ELR (cell line): ENCODE measurements at regions not wholly inside any gene's neighbourhood (a gene's known extent, or its start where the extent isn't known, plus 50 kb on each side); places are given as distances from the start of the nearest gene placed in this dataset.

Experiments
- DNase-seq: peaks from one replicate; pipeline ENCODE4 v3.0.0-alpha.2; 2015; ENCODE audit warnings: low read depth

DNA sequence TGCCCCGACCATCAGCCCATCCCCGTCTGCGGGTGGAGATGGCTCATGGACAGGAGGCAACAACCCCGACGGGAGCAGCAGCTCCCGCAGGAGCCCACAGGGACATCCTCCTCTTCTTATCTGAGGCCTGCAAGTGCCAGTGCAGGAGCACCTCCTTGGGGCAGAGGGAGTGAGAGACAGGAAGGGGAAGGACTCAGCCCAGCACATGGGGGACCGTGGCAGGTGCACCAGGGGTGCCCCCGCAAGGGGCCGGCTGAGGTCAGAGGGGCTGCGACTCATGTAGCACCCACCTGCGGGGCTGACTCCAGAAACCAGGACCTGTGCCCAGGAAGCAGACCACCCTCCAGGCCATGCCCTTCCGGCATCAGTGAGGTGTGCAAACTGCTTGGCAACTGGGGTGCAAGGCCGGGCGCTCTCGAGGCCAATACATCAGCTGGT, 259.8 kb upstream of the ADAMTS16 start:
- no peak for DNase-seq

DNA sequence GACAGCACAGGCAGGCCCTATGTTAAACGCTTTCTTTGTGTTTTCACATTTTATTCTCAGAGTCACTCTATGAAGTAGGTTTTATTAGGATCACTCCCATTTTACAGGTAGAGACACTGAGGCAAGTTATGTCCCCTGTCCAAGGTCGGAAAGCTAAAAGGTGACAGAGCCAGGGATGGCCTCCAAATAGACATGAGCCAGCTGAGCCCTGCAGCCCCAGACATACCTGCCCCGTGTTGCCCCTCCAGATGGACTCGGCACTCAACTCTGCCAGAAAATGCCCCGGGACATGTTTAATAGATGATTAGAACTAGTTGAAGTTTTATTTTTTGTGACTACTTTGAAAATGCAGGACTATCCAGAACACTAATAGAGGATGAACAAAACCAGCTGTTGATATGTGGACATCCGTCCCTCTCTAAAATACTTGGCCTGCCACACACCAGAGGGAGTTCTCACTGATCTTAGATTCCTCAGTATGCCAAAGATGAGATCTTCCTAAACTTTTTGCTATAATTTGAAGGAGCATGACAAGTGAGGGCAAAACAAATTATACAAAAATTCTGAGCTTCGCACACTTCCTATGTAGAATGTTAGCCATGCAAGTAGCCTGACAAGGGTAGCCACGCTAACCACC, 258.6 kb upstream of the ADAMTS16 start:
- DNase-seq, result no peak

DNA sequence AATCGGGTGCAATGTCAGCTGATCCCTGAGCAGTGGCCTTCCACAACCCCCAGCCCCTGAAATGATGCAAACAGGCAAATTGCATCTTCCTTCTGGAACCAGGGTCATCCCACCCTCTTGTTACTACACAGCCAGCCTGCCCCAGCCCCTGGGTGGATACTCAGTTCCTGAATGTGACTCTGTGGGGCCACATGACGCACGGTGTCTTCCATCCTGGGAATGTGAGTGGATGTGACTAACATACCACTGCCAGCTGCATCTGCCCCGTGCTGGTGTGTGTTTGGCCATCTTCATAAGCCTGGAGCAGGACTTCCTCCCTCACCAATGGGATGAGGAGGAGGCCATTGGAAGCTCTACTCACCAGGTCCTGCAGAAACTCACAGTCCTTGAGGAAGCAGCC, 257.9 kb upstream of the ADAMTS16 start:
- DNase-seq, result no peak

DNA sequence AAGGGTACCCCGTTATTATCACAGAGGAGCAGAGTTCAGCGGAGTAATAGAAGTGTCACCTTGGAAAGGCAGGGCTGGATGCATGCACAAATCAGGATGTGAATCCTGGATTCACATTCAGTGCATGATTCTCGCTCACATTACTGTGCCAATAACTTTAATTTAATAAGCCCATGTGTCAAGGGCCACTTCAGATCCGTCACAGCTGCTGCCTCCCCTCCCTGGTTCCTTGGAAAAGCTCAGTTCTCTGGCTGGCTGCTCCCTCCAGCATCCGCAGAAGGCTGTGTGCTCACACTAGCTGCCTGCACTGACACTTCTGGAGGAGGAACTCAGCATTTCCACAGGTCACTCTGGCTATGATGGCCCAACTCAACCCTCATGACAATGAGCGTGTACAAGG, 256.8 kb upstream of the ADAMTS16 start:
- DNase-seq, result no peak

DNA sequence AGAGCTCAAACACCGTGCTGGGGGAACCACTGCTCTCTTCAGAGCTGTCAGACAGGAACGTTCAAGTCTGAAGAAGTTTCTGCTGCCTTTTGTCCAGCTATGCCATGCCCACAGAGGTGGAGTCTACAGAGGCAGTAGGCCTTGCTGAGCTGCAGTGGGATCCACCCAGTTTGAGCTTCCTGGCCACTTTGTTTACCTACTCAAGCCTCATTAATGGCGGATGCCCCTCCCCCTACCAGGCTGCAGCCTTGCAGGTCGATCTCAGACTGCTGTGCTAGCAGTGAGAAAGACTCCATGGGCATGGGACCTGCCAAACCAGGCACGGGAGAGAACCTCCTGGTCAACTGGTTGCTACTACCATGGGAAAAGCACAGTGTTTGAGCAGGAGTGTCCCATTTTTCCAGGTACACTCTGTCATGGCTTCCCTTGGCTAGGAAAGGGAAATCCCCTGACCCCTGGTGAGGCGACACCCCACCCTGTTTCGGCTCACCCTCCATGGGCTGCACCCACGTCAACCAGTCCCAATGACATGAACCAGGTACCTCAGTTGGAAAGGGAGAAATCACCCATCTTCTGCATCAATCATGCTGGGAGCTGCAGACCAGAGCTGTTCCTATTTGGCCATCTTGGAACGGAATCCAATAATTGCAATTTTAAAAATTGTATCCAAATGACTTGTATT, 246.9 kb upstream of the ADAMTS16 start:
- no peak for DNase-seq

DNA sequence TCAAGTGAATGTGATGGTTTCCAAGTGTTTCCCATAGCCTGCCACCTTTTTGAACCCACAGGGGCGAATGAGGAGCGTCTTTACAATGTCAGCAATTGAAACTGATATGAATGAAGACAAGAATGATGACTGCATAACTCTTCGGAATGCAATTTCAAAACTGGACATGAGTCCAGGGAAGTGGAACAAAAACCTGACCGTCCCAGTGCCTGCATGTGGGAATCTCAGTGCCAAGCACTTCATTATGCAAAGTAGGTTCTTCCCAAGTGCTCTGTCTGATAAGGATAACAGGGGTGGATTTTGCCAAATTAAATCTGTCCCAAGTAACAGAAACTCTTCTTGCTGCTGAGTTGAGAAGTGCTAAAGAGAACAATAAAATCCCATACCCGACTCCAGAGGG, 243.8 kb upstream of the ADAMTS16 start:
- no peak for DNase-seq

DNA sequence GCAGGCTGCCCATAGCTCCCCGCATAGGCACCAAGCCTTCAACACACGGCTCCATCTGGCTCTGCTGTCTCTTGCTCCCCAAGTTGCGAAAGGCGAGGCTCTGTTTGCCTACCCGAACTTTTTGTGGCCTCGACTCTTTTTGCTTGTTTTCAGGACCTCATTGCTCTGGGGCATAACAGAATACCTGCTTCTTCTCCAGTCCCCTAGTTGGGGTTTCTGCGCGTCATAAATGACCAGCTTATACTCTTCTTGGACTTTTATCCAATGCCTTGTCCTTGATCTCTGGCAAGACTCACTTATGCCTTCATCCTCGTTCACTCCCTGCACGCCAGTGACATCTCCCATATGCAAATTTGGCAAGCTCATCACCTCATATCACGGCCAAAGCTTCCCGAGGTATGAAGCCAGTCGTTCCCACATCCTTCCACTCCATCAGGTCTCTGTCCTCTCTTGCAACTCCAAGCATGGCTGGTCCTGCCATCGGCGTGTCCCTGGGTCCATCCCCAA, 238.8 kb upstream of the ADAMTS16 start:
- no peak for DNase-seq

DNA sequence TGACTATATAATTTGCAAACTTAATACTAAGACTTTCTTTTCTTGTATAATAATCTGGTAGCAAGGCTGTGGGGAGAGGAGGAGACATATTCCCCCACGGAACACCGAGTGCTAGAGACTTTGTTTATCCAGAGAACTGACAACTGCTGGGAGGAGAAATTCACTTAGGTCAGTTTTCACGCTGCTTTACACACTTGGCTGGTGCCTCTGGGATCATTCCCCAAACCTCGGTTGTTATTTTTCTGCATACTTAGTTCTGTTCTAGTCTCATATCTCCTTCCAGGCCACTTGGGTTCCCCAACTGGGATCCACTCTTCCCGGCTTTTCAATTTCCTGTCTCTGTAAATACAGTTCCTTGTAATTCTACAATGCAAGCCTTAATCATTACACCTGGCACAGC, 238.2 kb upstream of the ADAMTS16 start:
- DNase-seq, result no peak

DNA sequence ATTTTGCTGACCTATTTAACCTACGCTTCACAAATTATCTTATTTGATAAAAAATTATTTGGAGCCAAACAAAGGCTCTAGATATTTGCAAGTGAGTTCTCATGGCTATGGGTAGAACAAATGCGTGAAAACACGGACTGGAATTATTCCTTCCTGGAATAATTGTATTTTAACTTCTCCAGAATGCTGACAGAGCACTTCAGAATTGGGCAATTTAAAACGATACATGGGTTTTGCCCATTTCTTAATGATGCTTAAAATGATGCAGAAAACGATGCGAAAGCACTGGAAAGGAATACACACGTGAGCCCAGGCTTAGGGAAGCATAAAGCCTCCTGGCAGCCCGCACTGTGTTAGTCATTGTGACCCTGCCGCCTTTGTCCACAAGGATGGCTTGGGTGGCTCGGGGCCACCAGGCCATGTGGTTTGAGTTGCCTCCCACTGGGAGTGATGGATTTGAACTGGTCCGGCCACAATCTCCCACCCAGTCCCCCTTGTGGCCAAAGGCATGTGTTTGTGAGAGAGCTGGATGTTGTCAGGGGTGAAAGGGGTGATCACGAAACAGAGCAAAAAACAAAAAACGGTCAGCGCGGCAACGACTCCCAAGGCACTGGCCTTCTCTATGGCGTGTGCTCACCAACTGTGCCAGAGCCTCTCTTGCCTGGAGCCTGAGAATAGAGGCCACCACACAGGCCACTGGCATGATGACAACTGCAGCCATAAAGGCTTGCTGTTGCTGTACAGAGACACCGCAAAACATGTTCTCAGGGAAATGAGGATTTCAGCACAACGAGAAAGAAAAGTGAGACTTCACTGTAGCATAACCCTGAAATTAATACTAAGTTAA, 234.2 kb upstream of the ADAMTS16 start:
- DNase-seq, result no peak

DNA sequence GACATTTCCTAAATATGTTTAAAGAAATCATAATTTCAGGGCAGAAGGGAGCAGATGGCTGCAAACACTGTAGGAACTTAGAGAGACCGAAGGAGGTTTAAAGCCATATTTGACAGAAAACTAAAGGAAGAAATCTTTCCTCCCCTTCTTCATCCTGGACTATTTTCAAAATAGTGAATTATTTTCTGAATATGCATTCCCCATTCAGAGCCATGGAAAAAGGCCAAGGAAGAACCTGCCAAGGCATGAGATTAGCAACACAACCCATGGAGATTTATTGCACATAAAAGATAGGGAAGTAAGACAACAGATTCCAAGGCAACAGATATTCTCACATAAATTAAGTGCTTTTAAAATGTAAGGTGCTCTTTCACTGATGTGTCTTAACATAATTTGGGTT, 233.3 kb upstream of the ADAMTS16 start:
- DNase-seq, result no peak

DNA sequence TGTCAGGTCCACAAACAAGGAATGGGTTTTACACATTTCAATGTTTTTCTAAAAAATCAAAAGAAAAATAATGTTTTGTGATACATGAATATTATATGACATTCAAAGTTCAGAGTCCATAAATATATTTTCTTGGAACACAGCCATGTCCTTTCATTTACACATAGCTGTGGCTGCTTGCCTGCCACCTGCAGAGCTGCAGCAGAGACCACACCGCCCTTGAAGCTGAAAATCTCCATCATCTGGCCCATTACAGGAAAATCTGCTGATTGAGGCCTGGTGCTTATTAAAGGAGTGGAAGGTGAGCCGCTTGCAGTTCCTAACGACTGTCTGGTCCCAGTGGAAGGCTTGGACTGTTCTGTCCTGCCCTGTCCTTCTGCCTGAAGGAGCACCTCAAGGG, 232.6 kb upstream of the ADAMTS16 start:
- no peak for DNase-seq

DNA sequence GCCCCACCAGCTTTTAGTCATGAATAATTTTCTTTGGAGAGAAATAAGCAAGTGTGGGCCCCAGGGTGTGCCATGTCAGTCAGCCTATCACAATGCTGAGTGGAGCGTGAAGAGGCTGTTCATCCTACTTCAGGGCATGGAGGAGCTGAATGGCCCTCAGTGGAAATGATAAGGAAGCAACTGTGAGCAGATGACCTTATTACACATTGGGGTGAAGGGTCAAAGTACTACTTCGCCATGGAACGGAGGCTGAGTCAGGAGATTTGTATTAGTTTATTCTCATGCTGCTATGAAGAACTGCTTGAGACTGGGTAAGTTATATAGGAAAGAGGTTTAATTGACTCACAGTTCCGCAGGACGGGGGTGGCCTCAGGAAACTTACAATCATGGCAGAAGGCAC, 231.0 kb upstream of the ADAMTS16 start:
- no peak for DNase-seq

DNA sequence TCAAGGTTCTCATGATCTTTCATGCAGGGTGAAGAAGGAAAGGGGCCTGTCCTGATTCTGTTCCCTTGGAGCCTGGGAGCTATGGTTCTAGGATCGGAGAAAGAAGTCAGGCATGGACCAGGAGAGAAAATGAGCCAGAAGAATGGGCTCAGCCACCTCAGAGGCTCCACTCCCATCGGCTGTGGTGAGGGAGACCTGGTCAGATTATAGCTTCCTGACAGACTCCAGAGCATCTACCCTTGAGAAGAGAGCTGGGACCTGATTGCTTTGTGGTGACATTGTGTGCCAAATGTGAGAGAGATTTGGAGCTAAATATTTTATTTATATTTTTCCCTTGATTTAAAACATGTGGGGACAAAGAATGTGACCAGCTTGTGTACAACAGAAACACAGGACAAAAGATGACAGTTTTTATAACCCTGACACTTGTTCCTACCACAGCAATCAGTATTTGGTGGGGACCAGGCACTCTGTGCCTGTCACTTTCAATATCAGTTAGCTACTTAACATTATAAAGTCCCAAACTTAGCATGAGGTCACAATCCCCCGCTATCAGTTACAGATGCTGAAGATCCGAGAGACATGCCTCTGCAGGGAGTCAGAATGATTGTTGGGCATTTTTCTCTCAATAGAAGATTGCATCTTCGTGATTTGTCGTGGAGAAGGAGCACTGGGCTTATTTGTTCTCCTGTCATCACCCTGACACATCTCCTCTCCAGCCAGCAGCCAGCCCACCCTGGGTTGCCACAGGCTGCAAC, 228.3 kb upstream of the ADAMTS16 start:
- no peak for DNase-seq

DNA sequence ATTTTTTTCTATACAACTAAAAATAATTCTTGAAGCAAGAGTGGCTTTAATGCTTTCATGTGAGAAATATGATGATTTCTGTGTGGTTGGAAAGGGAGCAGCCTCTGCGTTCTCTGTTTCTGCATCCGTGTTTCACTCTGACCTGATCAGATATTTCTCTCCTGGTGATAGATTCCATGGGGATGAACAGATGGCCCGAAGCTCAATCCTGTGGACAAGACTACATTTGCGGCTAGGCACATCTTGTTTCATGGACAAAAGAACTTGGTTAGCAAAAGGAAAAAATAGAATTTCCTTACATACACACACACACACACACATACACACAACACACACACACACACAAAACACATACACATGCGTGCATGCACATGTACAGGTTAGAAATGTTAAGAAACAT, 218.2 kb upstream of the ADAMTS16 start:
- no peak for DNase-seq

DNA sequence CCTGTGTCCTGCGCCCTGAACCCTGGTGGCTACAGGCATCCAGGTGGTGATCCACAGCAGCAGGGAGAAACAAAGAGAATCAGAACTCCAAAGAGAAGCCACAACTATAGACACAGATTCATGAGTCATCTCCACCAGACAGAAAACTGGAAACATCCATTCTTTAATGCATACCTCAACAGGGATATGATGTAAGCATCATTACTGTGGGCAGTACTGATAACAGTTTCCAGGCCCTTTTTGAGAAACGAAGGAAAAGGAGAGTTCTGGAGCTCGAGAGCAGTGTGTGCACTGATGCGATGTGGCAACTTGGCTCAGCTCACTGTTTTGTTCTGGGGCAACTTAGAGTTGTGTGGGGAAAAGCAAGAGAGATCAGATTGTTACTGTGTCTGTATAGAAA, 215.6 kb upstream of the ADAMTS16 start:
- no peak for DNase-seq

DNA sequence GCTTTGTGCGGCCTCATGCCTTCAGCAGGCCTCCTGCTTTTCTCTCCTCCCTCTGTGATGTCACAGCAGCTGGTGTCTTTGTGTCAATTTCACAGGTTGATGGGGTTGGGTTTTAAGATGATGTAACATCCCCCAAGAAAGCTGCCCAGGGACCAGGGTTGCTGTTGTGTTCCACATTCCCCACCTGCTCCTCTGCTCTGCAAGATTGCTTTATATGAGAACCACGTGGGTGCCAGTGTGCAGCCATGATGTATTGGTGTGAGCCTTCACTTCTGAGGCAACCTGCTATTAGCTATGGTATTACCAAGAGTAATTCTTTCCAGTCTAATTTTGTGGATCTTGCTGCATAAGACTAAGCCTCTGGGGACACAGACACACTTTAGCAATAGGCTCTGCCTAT, 213.0 kb upstream of the ADAMTS16 start:
- DNase-seq, result no peak

DNA sequence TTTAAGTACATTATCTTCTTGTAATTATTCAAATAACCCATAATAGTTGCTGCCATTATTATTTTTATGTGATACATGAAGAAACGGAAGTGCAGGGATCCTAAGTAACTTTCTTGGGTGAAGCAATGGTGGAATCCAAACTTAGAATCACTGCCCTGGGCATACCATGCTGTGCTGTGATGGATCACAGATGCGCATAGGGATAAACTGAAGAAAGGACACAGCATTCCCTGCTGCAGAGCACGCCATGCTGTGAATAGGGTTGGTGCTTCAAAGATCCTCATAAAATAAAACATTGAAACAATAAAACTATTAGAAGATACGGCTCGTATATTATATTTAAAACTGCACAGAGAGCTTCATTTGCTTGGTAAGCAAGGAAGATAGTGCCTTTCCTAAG, 211.7 kb upstream of the ADAMTS16 start:
- no peak for DNase-seq

DNA sequence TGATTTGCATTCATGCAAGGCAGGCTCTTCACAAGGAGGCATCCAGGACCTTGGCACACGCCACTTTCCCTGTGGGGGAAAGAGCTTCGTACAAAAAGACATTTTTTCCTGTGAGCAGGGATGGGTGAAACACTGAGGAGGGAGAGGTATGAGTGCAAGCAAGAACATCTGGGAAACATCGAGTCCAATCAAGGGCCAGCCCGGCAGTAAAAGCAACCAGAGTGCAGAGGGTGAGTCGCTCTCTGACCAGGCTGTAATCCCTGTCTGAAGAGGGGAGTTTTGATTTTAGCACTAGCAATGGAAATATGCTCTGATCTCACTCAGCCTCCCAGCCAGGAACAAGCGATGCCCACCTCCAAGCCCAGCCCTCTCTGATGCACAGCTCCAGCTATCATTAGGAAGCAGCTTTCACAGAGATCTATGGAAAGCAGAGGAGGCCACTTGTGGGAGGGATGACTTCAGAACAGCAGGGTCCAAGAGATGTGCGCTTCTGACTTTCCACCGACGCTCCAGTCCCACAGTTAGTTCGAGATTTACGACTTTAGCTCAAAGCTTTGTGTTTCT, 211.0 kb upstream of the ADAMTS16 start:
- no peak for DNase-seq

DNA sequence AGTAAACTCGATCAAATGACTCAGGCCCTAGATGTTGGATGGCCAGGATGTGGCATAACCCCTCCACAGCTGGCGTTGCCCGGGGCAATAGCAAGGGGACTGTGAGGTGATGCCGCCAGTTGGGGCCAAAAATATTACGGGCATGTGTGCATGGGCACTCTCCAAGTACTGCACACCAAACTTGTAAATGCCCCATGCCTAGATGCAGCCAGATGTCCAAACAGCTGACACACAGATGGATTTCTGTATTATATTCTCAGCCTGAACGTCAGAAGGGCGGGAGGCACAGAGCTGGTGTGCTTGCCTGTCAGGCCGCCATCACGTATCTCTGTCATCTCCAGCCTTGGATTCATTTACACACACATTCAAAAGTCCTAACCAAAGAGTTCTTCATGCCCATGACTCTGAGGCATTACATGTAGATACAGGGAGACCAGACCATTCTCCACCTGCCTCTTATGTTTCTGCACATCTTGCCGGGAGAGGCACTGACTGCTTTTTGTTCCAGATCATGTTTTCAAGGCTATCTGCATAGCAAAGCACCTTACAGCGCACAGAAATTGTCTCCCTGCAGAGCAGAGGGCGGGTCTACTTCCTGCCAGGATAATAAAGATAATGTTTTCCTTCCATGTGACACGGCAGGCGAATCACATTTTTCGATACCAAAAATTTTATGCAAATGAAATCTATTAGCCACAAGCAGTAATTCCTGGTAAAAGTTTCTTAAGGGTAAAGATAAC, 200.9 kb upstream of the ADAMTS16 start:
- no peak for DNase-seq

DNA sequence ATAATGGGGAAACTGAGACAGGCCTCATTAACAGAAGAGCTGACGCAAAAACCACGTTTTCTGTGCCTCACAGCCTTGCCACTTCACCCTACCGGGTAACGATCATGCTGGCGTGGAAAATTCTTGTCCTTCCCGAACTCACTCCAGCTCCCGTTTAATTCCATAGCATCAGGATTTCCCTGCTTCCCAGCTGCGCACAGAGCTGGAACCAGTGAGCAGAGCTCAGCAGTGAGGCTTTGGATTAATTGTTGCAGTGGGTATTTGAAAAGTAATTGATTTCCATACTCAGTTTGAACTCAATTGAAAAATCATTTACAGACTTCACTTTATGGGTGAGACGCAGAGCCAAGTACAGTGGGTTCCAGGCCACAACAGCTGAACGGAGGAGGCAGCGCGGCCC, 199.0 kb upstream of the ADAMTS16 start:
- DNase-seq, result no peak
